HL-60 (cell line): ENCODE measurements at regions not wholly inside any gene's neighbourhood (a gene's known extent, or its start where the extent isn't known, plus 50 kb on each side); places are given as distances from the start of the nearest gene placed in this dataset.

Source experiments
- DNase-seq, 2 experiments: peaks; one replicate each; pipeline ENCODE4 v3.0.0-alpha.2; 2010 to 2020; ENCODE audit warnings: low read depth in 1 of 2, low spot score in 1 of 2
- H3K27ac ChIP-seq: fragments of 250-450 bp; sonication (Bioruptor Pico); replicated peaks from 2 replicates; pipeline ENCODE4 v1.5.1; 2020; ENCODE audit warnings: mild to moderate bottlenecking, moderate library complexity
- H3K27me3 ChIP-seq: fragments of 250-450 bp; sonication (Bioruptor Pico); 2 replicates; pipeline ENCODE4 v1.5.1; 2021; ENCODE audit warnings: mild to moderate bottlenecking, moderate library complexity; ENCODE audit not compliant: insufficient read depth, poor library complexity, severe bottlenecking
- H3K4me3 ChIP-seq: replicated peaks from 2 replicates; pipeline ENCODE4 v1.5.1; 2011; ENCODE audit warnings: mild to moderate bottlenecking, control low read depth, low read length; ENCODE audit not compliant: insufficient read depth
- GABPA ChIP-seq: IDR thresholded peaks from 2 replicates; pipeline ENCODE4 v1.6.1; 2012; ENCODE audit warnings: low read depth
- POLR2AphosphoS5 ChIP-seq: IDR thresholded peaks from 2 replicates; pipeline ENCODE4 v1.6.1; 2012; ENCODE audit warnings: low read depth
- SPI1 ChIP-seq: IDR thresholded peaks from 2 replicates; pipeline ENCODE4 v1.6.1; 2012; ENCODE audit warnings: low read depth, mild to moderate bottlenecking, borderline replicate concordance
- TF ChIP-seq, protein P1 (sequence below): IDR thresholded peaks from 2 replicates; pipeline ENCODE4 v1.6.1; 2012; ENCODE audit warnings: low read depth; ENCODE audit not compliant: insufficient replicate concordance
- TF ChIP-seq, protein P2 (sequence below): IDR thresholded peaks from one replicate; pipeline ENCODE4 v1.5.1; 2011; ENCODE audit warnings: low read length, control low read depth, inconsistent platforms; ENCODE audit not compliant: insufficient read depth

DNA sequence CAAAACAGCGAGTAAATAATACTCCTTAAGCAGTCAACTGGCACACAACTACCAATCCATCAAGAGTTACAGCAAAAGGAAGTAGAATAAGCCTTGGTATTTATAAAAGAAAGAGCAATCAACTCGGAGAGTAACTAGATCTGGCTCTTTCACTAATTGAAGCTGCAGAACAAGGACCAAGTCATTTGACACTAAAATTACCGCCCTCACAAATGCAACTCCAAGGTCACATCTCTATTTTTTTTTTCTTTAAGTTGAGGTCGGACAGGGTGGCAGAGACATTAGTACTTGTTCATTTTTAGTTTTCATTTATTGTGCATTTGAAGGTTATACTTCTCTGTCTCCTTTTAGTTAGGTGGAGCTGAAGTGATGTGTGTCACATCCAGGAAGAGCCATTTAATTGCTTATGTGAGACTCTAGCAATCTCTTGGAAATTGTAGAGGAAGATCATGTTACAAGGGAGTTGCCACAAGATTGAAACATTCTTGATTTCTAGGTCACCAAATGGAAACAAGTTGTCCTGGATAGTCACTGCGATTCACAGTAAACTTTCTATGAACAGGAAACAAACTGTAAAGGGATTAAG, 138.1 kb upstream of the ADAMTS5 start:
- Histone ChIP-seq H3K27ac (no peak overlapping the region), H3K27me3 (no peaks in the 10 kb centered on the region), H3K4me3 (no peak overlapping the region)
- TF ChIP-seq GABPA (no peak), SPI1 (no peak), POLR2AphosphoS5 (no peak)
- TF ChIP-seq, protein P1, sequence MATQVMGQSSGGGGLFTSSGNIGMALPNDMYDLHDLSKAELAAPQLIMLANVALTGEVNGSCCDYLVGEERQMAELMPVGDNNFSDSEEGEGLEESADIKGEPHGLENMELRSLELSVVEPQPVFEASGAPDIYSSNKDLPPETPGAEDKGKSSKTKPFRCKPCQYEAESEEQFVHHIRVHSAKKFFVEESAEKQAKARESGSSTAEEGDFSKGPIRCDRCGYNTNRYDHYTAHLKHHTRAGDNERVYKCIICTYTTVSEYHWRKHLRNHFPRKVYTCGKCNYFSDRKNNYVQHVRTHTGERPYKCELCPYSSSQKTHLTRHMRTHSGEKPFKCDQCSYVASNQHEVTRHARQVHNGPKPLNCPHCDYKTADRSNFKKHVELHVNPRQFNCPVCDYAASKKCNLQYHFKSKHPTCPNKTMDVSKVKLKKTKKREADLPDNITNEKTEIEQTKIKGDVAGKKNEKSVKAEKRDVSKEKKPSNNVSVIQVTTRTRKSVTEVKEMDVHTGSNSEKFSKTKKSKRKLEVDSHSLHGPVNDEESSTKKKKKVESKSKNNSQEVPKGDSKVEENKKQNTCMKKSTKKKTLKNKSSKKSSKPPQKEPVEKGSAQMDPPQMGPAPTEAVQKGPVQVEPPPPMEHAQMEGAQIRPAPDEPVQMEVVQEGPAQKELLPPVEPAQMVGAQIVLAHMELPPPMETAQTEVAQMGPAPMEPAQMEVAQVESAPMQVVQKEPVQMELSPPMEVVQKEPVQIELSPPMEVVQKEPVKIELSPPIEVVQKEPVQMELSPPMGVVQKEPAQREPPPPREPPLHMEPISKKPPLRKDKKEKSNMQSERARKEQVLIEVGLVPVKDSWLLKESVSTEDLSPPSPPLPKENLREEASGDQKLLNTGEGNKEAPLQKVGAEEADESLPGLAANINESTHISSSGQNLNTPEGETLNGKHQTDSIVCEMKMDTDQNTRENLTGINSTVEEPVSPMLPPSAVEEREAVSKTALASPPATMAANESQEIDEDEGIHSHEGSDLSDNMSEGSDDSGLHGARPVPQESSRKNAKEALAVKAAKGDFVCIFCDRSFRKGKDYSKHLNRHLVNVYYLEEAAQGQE: no peak
- TF ChIP-seq, protein P2, sequence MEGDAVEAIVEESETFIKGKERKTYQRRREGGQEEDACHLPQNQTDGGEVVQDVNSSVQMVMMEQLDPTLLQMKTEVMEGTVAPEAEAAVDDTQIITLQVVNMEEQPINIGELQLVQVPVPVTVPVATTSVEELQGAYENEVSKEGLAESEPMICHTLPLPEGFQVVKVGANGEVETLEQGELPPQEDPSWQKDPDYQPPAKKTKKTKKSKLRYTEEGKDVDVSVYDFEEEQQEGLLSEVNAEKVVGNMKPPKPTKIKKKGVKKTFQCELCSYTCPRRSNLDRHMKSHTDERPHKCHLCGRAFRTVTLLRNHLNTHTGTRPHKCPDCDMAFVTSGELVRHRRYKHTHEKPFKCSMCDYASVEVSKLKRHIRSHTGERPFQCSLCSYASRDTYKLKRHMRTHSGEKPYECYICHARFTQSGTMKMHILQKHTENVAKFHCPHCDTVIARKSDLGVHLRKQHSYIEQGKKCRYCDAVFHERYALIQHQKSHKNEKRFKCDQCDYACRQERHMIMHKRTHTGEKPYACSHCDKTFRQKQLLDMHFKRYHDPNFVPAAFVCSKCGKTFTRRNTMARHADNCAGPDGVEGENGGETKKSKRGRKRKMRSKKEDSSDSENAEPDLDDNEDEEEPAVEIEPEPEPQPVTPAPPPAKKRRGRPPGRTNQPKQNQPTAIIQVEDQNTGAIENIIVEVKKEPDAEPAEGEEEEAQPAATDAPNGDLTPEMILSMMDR: no peak
- no peak for DNase-seq

DNA sequence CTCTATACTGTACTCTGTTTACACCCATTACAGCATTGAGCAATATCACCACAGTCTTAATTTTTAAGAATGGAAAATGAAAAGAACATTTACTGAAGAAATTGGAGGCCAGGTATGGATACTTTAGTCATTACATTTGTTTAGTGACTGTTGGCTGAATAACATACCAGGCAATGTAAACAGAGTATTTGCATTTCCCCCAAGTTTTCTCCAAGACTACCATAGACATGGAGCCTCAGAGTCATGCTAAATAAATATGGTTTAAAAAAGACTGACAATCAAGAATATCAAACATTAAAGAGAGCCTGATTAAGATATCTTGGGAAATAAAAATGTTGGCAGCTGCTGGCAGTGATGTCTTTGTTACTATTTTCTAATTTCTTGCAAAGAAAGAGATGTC, 136.9 kb upstream of the ADAMTS5 start:
- Histone ChIP-seq H3K27ac (no peak overlapping the region), H3K27me3 (no peaks in the 10 kb centered on the region), H3K4me3 (no peak overlapping the region)
- TF ChIP-seq, protein P2: no peak
- TF ChIP-seq POLR2AphosphoS5: no peak
- no peak for TF ChIP-seq GABPA
- no peak for TF ChIP-seq SPI1
- DNase-seq: no peak

DNA sequence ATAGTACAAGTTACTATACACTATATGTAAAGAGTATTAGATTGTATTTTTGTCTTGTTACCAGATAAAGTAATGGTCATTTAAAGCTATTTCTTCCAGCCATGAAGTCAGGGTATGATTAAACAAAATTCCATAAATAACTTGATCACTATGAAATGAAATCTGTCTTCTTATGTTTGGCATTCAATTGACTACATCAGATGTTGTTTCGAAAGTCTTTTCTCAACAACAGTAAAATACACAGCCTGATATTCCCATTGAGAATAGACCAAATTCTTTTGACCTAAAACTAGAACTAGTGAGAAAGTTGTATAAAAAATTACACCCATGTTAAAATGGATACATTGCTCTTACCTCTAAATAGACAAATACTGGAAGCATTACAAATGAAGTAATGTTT, 134.6 kb upstream of the ADAMTS5 start:
- TF ChIP-seq, protein P1: no peak
- TF ChIP-seq SPI1 (no peak), POLR2AphosphoS5 (no peak), GABPA (no peak)
- TF ChIP-seq, protein P2: no peak
- Histone ChIP-seq H3K27me3 (no peaks in the 10 kb centered on the region), H3K4me3 (no peak overlapping the region), H3K27ac (no peak overlapping the region)
- no peak for DNase-seq
